ENCODE measurements at regions not wholly inside any gene's neighbourhood (a gene's known extent, or its start where the extent isn't known, plus 50 kb on each side); places are given as distances from the start of the nearest gene placed in this dataset.

- Histone ChIP-seq H3K56ac (ENCODE audit: insufficient read length, low read depth, low read length) (no peak overlapping the region), H3K79me1 (ENCODE audit: insufficient read depth, low read depth, low read length, poor library complexity, severe bottlenecking) (no peaks in the 10 kb centered on the region), H3K79me2 (ENCODE audit: insufficient read depth, low read length) (no peaks in the 10 kb centered on the region), H3K27me3 (ENCODE audit: insufficient read depth, low read length) (no peaks in the 10 kb centered on the region), H3K4ac (ENCODE audit: low read depth, low read length) (no peak overlapping the region), H4K8ac (replicated peaks; ENCODE audit: insufficient read length, low read depth, low read length) (no peak overlapping the region), H2BK15ac (ENCODE audit: low read depth, low read length) (no peak overlapping the region), H3K23me2 (ENCODE audit: insufficient read length, low read depth, low read length, poor library complexity, severe bottlenecking) (no peaks in the 10 kb centered on the region), H2BK120ac (ENCODE audit: low read depth, low read length, poor library complexity, severe bottlenecking) (no peak overlapping the region), H3T11ph (ENCODE audit: low read length) (no peak overlapping the region), H3K14ac (ENCODE audit: insufficient read depth, low read length) (no peak overlapping the region), H2BK20ac (ENCODE audit: low read depth, low read length, poor library complexity, severe bottlenecking) (no peak overlapping the region), H2AK5ac (ENCODE audit: insufficient read length, low read length) (no peak overlapping the region), H3K4me2 (ENCODE audit: insufficient read depth, insufficient read length, low read length) (no peak overlapping the region), H3K9ac (ENCODE audit: extremely low read depth, insufficient read length, low read length) (no peak overlapping the region), H4K5ac (ENCODE audit: insufficient read length, low read depth, low read length) (no peak overlapping the region), H3K4me1 (ENCODE audit: insufficient read depth, low read length) (no peaks in the 10 kb centered on the region), H2BK12ac (ENCODE audit: insufficient read length, low read depth, low read length) (no peak overlapping the region), H3K27ac (ENCODE audit: insufficient read length, low read depth, low read length) (no peak overlapping the region), H3K18ac (ENCODE audit: insufficient read length, low read depth, low read length) (no peak overlapping the region), H4K91ac (ENCODE audit: insufficient read length, low read depth, low read length) (no peak overlapping the region), H3K23ac (ENCODE audit: insufficient read length, low read depth, low read length) (no peak overlapping the region), H3K9me3 (ENCODE audit: control insufficient read depth, low read depth, low read length) (no peaks in the 10 kb centered on the region), H2BK5ac (ENCODE audit: insufficient read length, low read length) (no peak overlapping the region), H2AFZ (ENCODE audit: low read length) (no peak overlapping the region), H4K20me1 (ENCODE audit: control insufficient read depth, insufficient read depth, insufficient read length) (no peaks in the 10 kb centered on the region)
- no peak overlapping the region for H3K27ac Mint-ChIP-seq
- WGBS (ENCODE audit: extremely low coverage, insufficient read length, low lambda C conversion rate): no CpG with 5 or more reads among the region's 5 CpGs
- H3K9me3 Mint-ChIP-seq: peaks cover 0 to 3% of the 10 kb centered on the region in 2 experiments; a peak in 2 of 5 replicates
- no peaks in the 10 kb centered on the region for H3K4me1 Mint-ChIP-seq
- no peaks in the 10 kb centered on the region for H3K27me3 Mint-ChIP-seq (ENCODE audit: low read depth)
- TF ChIP-seq, protein P1, sequence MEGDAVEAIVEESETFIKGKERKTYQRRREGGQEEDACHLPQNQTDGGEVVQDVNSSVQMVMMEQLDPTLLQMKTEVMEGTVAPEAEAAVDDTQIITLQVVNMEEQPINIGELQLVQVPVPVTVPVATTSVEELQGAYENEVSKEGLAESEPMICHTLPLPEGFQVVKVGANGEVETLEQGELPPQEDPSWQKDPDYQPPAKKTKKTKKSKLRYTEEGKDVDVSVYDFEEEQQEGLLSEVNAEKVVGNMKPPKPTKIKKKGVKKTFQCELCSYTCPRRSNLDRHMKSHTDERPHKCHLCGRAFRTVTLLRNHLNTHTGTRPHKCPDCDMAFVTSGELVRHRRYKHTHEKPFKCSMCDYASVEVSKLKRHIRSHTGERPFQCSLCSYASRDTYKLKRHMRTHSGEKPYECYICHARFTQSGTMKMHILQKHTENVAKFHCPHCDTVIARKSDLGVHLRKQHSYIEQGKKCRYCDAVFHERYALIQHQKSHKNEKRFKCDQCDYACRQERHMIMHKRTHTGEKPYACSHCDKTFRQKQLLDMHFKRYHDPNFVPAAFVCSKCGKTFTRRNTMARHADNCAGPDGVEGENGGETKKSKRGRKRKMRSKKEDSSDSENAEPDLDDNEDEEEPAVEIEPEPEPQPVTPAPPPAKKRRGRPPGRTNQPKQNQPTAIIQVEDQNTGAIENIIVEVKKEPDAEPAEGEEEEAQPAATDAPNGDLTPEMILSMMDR (conservative IDR thresholded peaks at IDR 0.05): no peak
- H3K4me3 Mint-ChIP-seq: no peak overlapping the region
- no peak for DNase-seq
- H3K36me3 Mint-ChIP-seq (ENCODE audit: insufficient read depth in 1 of 3, low read depth in 3 of 3): no peaks in the 10 kb centered on the region; a peak in 1 of 7 replicates
Measured at GRCh38 chr21:35196128-35196527, 147.0 kb upstream of the RUNX1 start.

Data from H9 (cell line).